GM12892 (cell line): ENCODE measurements at regions not wholly inside any gene's neighbourhood (a gene's known extent, or its start where the extent isn't known, plus 50 kb on each side); places are given as distances from the start of the nearest gene placed in this dataset.

ENCODE experiments used
- POLR2A ChIP-seq: IDR thresholded peaks from 2 replicates; pipeline ENCODE4 v1.6.1; 2011; ENCODE audit warnings: low read depth, low read length, control low read depth
- POLR2AphosphoS5 ChIP-seq: IDR thresholded peaks from 2 replicates; pipeline ENCODE4 v1.6.1; 2011; ENCODE audit warnings: low read depth, low read length, control low read depth
- TAF1 ChIP-seq: IDR thresholded peaks from 2 replicates; pipeline ENCODE4 v1.6.1; 2011; ENCODE audit warnings: low read depth, mild to moderate bottlenecking, control low read depth, low read length, borderline replicate concordance

DNA sequence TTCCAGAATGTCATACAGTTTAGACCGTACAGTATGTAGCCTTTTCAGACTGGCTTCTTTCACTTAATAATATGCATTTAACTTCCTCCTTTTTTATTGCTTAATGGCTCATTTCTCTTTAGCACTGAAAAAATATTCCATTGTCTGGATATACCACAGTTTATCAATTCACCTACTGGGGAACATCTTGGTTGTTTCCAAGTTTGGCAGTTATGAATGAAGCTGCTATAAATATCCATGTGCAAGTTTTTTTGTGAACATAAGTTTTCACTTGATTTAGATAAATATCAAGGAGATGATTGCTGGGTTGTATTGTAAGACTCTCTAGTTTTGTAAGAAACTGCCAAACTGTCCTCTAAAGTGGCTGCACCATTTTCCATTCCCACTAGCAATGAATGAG, 375.5 kb downstream of the PCDH18 start:
- TF ChIP-seq POLR2A: no peak
- no peak for TF ChIP-seq TAF1
- no peak for TF ChIP-seq POLR2AphosphoS5
